HEK293T (cell line): ENCODE measurements at regions not wholly inside any gene's neighbourhood (a gene's known extent, or its start where the extent isn't known, plus 50 kb on each side); places are given as distances from the start of the nearest gene placed in this dataset.

Source experiments
- ARNT ChIP-seq: fragments of 450-650 bp; IDR thresholded peaks from 2 replicates; pipeline ENCODE4 v1.6.1; 2017; ENCODE audit warnings: mild to moderate bottlenecking
- BHLHE40 ChIP-seq: fragments of 450-650 bp; IDR thresholded peaks from 2 replicates; pipeline ENCODE4 v1.6.1; 2016; ENCODE audit warnings: mild to moderate bottlenecking, moderate library complexity, borderline replicate concordance
- CTBP1 ChIP-seq: fragments of 450-650 bp; IDR thresholded peaks from 2 replicates; pipeline ENCODE4 v1.6.1; 2016; ENCODE audit warnings: borderline replicate concordance
- ELF4 ChIP-seq: fragments of 450-650 bp; IDR thresholded peaks from 2 replicates; pipeline ENCODE4 v1.6.1; 2017; ENCODE audit warnings: antibody characterized with exemption
- FOXA1 ChIP-seq: fragments of 450-650 bp; IDR thresholded peaks from 2 replicates; pipeline ENCODE4 v1.6.1; 2016; ENCODE audit warnings: mild to moderate bottlenecking
- FOXK2 ChIP-seq: fragments of 450-650 bp; IDR thresholded peaks from 2 replicates; pipeline ENCODE4 v1.6.1; 2016; ENCODE audit warnings: mild to moderate bottlenecking
- HDGF ChIP-seq: fragments of 450-650 bp; IDR thresholded peaks from 2 replicates; pipeline ENCODE4 v1.6.1; 2017; ENCODE audit warnings: antibody characterized with exemption, borderline replicate concordance
- LEF1 ChIP-seq: fragments of 450-650 bp; IDR thresholded peaks from 2 replicates; pipeline ENCODE4 v1.6.1; 2017; ENCODE audit warnings: mild to moderate bottlenecking, borderline replicate concordance
- NFRKB ChIP-seq: fragments of 450-650 bp; IDR thresholded peaks from 2 replicates; pipeline ENCODE4 v1.6.1; 2016; ENCODE audit warnings: mild to moderate bottlenecking, moderate library complexity
- SP1 ChIP-seq: fragments of 450-650 bp; IDR thresholded peaks from 2 replicates; pipeline ENCODE4 v1.6.1; 2017
- SUZ12 ChIP-seq: fragments of 450-650 bp; IDR thresholded peaks from 2 replicates; pipeline ENCODE4 v1.6.1; 2016; ENCODE audit warnings: mild to moderate bottlenecking
- TARDBP ChIP-seq: fragments of 450-650 bp; IDR thresholded peaks from 2 replicates; pipeline ENCODE4 v1.6.1; 2016
- ZNF384 ChIP-seq: fragments of 450-650 bp; IDR thresholded peaks from 2 replicates; pipeline ENCODE4 v1.6.1; 2016
- TF ChIP-seq, protein P1 (sequence below): fragments of 450-650 bp; IDR thresholded peaks from 2 replicates; pipeline ENCODE4 v1.6.1; 2016

DNA sequence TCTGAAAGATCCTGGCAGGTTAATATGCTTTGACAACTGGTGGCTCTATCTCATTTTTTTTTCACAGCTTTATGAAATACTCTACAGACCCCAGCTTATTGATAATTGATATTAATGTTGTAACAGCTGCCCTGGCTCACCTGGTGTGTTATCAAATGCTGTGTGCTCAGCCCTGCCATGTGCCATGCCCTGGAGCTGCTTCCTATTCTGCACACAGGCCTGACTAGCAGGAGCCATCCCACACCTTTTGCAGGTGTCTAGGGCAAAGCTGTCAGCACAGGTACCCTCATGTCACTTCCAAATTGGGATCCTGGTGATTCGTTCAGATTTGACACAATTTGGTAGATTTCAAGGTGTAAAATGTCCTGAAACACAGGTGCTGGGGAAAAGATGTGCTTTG is 254.6 kb upstream of the MAN1A1 start:
- TF ChIP-seq TARDBP = no peak
- TF ChIP-seq ELF4 = no peak
- TF ChIP-seq SP1 = no peak
- no peak for TF ChIP-seq FOXA1
- no peak for TF ChIP-seq SUZ12
- TF ChIP-seq ZNF384 = no peak
- no peak for TF ChIP-seq ARNT
- no peak for TF ChIP-seq NFRKB
- no peak for TF ChIP-seq FOXK2
- no peak for TF ChIP-seq CTBP1
- TF ChIP-seq BHLHE40 = no peak
- no peak for TF ChIP-seq HDGF
- TF ChIP-seq, protein P1, sequence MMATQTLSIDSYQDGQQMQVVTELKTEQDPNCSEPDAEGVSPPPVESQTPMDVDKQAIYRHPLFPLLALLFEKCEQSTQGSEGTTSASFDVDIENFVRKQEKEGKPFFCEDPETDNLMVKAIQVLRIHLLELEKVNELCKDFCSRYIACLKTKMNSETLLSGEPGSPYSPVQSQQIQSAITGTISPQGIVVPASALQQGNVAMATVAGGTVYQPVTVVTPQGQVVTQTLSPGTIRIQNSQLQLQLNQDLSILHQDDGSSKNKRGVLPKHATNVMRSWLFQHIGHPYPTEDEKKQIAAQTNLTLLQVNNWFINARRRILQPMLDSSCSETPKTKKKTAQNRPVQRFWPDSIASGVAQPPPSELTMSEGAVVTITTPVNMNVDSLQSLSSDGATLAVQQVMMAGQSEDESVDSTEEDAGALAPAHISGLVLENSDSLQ = no peak
- TF ChIP-seq LEF1 = no peak
